HG03521 (cell line): ENCODE measurements at regions not wholly inside any gene's neighbourhood (a gene's known extent, or its start where the extent isn't known, plus 50 kb on each side); places are given as distances from the start of the nearest gene placed in this dataset.
"Not testable (repeated sequence)": the region's sequence is repeated elsewhere in the genome, so short reads cannot be mapped to it uniquely, and the experiment has no call there.

Experiments used
- ATAC-seq: cut with Tn5 transposase; IDR thresholded peaks from one replicate; pipeline ENCODE4 v1.9.1; 2021; ENCODE audit warnings: mild to moderate bottlenecking, moderate library complexity; ENCODE audit not compliant: unreplicated experiment

DNA sequence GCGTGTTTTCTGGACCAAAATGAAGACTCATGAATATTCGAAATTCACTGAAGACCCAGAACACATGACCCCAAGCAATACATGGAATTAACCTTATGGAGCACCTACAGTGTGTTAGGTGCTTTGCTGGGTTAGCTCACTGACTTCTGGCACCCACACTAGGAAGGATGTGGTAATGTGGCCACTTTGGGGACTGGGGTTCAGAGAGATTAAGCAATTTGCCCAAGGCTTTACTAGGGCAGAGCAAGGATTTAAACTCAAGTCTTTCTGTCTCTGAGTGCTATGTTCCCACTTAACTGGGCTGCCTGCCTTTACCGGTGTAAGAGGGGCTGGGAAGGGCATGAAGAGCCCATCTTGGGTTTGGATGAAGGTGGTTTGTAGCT is 162.0 kb upstream of the ATP6AP2 start:
- no peak for ATAC-seq

DNA sequence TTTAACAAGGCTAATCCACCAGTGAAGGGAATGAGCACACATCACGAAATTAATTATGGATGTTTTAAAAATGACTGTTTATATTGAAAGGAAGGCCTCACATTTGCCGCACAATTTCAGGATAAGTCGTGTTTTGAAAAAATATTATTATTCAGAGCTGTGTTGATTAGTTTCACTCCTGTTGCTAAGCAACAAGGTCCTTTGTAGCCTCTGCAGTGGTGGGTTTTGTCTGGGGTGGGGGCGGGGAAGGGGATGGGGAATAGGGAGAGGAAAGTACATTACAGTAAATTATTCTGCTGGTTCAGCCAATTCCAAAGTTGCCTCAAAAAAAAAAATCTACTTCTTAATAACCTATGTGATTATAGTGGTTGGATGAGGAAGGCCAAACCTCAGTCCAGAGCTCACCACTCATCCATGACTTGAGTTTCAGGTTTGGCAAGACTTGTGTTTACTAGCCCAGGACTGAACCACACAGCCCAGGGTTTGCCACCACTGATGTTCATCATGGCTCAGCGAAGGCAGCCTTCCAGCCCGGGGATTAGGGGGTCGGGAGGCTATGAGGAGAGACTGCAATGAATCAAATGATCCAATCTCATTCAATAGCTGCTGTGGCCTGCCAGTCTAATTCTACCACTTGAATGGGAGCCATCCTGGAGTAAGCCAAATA is 162.5 kb upstream of the ATP6AP2 start:
- ATAC-seq, result no peak

DNA sequence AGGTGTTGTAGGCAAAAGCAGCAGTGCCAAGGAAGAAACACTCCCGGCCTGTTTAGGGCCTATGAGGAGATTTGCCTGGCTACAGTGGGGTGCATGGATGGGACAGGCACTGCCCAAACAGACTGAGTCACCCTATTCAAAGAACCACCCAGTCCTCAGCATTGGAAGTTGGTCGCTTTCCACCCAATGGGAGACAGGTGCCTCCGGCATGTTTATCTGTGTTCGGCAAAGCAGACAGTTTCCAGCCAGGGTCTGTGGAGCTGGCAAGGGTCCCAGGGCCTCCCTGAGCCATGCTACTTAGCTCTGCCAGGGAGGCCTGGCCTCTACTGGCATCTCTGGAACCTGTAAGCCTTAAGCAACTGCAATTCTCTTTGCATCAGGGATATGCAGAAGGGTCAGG is 165.1 kb upstream of the ATP6AP2 start:
- no peak for ATAC-seq

DNA sequence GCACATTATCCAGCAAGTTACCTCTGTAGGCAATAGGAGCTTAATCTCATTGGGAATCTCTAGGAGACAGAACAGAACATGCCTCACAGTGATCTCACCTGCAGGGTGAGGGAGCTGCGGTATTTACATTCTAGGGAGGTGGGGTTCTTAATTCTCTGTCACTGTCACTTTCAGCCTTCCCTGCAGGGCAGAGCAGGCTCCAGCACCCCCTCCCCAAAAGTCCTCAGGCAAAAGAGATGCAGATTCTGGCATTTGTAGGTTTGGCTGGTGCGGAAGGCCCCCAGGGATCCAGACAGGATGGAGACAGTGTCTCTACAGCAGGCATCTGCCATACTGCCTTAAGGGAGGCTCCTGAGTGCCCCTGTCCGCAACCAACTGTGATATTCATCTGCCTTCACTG is 166.4 kb upstream of the ATP6AP2 start:
- ATAC-seq, result no peak

DNA sequence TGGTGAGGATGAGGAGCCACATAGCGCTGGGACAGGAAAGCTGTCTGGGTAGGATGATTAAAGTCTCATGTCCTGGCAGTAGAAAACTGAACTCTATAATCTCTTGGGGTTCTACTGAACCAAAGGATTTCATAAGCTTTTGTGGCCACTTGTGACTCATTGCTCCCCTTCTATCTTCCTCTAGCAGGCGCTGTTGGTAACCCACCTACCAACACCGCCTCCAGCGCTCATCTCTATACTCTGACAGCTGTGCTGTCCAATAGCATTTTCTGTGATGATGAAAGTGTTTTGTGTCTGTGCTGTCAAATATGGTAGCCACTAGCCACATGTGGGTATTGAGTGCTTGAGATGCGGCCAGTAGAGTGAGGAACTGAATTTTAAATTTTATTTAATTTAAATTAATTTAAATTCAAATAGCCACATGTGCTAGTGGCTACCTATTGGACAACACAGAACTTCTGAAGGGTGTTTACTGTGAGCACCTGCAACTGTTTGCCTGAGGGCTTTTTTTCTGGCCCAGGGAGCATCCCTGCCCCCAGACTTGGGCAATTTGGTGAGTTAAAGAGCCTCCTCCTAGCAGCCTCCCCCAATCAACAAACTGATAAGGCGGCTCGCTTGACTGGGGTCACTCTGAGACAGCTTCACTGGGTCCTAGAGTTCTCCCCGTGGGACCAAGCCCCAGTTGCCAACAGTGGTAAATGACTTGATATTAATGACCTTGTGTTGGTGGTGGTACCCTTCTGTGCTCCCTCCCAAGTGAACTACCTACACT is 169.2 kb upstream of the ATP6AP2 start:
- ATAC-seq, result no peak

DNA sequence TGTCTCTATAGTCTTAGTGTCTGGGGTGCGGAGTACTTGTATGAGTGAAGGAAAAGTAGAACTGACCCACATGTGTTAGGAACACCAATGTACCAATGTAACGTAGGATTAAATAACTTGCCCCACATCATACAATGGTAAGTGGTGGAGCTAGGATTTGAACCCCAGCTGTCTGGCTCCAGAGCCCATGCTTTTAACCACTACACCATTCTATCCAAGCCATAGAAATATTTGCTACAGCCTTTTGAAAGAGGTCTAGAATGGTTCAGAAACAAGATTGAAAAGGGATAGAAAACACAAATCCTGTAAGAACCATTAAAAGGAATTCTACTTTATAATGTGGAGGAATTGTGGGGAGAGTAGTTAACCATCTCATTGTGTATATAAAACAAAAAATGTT is 169.9 kb upstream of the ATP6AP2 start:
- ATAC-seq, result no peak

DNA sequence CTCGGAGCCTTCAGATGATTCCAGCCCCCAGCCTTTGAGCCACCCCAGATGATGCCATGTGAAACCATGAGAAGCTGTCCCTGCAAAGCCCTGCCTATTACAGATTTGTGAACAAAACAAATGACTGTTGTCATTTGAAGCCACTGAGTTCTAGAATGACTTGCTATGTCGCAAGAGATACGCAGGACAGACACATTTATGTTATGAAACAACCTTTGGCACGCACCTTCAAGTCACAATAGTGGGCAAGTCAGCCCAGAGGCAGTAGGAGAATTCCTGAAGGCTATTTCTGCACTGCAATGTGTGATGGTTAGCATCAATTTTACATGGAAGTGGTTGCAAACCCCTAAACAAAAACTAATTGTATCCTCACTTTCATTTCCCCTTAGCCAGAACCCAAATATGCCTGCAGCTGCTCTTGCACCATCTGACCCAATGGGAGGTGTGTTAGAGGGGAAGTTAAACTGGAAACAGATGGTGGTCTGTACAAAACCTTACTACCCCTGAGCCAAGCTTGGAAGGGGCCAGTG is 174.4 kb upstream of the ATP6AP2 start:
- no peak for ATAC-seq

DNA sequence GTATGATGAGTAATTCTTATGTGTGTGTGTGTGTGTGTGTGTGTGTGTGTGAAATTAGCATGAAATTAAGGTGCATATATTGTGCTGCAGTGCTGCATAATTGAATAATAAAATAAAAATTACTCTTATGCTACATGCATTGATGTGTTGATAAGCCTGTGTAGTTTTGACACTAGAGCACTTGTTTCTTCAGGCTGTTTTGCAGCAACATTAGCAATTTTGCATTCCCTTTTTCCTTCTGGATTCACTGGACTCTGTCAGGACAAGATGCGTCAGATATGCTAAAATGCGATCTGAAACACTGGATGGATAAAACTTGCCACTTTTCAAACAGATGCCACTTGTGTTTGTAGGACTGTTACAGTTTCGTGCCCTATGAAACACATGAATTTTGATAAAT is 175.4 kb upstream of the ATP6AP2 start:
- ATAC-seq, result no peak

DNA sequence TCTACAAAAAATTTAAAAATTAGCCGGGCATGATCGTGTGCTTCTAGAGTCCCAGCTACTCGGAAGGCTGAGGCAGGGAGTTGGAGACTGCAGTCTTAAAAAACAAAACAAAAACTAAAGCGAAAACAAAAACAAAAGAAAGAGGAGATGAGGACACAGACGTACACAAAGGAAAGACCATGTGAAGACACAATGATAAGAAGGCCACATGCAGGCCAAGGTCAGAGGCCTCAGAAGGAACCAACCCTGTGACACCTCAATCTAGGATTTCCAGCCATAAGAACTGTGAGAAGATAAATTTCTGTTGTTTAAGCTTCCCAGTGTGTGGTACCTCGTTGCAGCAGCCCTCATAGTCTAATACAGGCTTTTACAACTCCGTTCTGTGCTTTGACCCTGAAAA is 177.0 kb upstream of the ATP6AP2 start:
- ATAC-seq, result no peak

DNA sequence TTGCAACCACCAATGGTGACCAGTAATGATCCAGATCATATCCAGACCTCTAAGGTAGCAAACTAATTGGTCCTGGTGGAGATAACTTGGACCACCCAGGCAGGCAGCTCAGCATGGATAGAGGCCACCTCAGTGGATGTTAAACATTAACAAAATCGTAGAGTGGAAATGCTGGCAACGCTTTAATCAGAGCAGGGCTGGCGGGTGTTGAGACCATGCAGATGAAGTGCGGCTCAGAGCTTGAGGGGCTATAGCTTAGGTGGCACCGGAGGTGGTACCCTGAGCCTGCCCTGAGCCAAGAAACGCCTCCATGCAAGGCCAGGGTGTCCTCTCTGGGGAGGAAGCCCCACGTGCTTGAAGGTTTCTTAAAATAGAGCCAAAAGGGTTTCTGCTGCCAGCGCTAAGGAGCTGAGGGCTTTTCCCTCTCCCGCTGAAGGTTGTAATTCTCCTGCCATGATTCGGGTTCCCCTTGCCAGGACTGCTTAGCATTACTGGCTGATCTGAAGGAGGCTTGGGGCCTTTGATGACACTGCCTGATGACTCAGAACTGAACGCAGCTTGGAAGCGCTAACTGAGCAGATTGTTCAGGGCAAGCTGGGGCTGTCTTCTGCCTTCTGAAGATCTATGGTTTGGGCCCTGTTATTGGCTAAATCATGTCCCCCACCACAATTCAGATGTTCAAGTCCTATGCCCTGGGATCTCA is 177.8 kb upstream of the ATP6AP2 start:
- ATAC-seq, result no peak

DNA sequence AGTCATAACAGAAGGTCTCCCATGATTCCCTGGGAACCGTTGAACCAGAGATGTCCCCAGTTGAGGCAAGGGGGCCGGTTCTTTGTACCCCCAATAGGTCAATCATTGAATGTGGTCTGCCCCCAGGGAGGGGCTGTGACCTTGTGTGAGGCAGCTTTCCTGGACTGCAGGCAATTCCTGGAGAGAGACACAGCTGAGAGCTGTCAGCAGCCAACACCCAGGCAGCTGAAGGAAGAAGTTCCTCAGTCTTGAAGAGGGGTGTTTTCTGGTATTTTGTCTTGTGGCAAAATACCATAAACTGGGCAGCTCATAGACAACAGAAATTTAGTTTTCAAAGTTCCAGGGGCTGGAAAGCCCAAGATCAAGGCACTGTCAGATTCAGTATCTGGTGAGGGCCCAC is 185.7 kb upstream of the ATP6AP2 start:
- no peak for ATAC-seq

DNA sequence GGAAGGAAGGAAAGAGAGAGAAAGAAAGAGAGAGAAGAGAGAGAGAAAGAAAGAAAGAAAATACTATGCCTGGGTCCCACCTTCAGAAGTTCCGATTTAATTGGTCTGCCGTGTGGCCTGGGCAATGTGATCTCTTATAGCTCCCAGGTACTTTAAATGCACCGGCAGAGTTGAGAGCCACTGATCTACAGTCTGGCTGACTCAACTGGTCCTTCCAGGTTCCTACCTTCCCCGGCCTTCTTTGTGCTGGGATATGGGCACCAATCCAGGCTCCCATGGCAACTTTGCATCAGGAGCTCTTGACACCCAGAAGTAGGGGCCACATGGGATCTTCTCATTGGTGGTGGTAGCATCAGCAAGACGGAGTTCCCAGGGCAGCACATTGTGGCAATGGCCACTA is 186.5 kb upstream of the ATP6AP2 start:
- ATAC-seq, result no peak

DNA sequence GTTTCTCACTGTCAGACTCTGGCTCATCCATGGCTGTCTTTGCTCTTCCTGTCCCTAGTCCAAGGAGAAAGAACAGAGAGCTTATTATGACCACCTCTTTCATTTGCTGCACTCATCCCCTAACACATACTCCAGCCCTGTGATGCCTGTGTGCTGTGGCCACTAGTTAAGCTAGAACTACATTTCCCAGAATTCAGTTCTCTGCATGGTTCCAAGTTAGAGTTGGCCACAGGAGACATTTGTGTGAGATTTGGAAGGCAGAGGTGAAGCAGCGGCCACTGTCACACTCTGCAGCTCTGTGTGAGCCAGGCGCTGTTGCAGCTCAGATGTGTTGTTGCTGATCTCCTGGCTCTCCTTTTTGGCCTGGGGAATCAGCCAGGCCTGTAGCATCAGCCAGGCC is 188.2 kb upstream of the ATP6AP2 start:
- ATAC-seq, result no peak

DNA sequence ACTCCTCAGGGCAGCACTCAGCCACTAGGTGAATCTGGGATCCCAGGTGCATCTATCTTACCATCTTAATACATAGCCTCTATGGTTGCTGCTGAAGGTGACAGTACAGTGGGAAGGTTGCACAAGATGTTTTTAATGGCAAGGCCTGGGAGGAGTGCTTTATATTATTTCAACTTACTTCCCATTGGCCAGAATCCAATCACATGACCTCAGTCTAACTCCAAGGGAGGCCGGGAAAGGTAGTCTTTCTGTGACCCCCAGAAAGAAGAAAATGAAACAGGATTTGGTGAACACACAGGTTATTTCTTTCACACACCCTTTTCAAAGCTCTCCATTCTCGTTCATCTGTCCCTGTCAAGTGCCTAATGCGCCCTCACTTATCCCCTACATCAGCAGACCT is 189.1 kb upstream of the ATP6AP2 start:
- no peak for ATAC-seq

DNA sequence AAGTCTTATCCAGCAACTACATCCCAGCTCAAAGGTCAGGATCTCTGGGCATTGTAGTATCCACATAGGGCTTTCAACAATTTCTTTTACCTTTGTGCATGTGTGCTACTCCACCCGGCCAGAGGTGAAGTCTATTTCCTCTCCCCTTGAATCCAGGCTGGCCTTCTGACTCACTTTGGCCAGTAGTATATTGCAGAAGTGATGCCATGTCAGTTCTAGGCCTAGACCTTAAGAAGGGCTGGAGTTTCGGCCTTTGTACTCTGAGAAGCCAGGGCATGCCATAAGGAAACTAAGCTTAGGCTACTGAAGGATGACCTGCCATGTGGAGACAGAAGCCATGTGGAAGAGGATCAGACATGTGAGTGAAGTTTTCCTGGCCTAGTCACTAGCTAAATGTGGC is 191.2 kb upstream of the ATP6AP2 start:
- ATAC-seq, result no peak

DNA sequence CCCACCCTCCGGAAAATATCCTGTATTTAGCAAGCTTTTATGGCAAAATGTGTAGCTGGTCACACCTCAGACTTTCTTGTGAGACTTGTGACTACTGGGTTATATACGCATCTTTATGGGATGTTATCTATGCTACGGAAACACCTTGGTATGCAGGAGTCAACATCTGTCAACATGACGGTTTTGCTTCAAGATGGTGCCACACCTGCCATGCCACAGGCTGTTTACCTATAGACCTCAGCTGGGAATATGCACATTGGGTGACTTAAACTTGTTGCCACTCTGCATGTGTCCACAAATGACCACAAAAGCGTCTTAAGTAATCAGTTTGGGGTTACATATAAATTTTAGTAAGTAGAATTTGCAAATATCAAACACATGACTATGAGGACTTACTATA is 192.3 kb upstream of the ATP6AP2 start:
- ATAC-seq, result no peak

DNA sequence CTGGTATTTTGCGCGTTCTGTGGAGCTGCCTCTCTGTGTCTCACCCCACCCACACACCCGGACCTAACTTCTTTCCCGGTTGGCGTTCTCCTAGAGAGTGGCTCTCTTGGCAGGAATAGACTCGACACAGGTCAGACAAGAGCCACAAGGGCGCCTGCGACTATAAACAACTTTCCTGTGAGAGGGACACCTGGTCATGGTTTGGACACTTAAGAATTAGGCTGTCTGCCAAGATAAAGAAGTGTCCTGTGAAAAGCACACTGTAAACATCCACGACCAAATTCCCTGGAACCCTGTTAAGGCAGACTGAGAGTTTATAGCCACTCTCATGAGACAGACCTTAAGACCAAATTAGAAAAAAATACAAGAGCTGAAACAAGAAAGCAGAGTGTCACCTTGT is 192.9 kb upstream of the ATP6AP2 start:
- not testable (repeated sequence) for ATAC-seq

DNA sequence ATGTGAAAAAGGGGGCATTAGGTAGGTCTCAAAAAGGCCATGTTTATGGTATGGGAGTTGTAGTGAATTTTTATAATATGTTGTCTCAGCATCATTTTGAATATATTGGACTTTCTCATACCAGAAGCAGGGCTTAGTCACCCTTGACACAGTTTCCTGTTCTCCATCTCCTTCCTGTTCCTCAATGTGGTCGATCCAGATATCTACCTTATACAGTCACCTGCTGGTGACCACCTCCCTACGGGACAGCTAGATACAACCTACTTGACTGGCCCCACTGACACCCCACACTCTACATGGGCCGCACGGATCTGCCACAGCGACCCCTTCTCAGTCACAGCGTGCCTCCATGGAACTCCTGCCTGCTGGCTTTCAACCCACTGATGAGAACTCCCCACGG is 193.5 kb upstream of the ATP6AP2 start:
- ATAC-seq, result not testable (repeated sequence)

DNA sequence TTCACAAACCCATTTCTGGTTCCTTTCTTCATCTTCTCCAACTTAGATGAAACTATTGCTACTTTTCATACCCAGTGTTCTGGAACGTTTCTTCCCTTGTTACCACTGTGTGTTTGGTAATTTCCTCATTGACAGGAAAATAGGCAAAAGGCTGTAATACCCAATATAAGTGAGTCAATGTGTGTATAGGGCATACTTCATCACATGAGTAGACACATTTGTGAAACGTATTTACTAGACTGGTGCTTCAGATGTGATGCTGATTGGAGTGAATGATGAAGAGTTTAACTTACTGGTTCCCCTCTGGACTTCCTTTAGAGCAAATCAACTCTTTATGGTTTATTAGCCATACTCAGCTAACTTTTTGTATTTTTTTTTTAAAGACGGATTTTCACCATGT is 195.1 kb upstream of the ATP6AP2 start:
- ATAC-seq, result no peak

DNA sequence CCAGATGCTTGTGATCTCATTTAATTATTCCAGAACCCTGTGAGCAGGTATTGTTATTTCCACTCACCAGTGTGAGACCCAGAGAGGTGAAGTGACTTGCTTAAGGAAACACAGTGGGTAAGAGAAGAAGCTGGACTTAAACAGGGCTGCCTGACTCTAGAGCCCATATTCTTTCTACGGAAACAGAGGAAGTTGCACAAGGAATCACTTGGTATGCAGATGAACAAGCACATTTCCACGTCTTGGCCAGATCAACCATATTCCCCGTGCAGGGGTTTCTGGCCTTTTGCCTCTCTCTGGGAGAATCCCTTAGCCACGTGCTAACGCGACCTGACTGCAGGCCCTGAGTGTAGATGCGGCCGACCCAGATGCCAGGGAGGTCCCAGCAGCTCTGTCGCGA is 195.5 kb upstream of the ATP6AP2 start:
- ATAC-seq, result no peak

DNA sequence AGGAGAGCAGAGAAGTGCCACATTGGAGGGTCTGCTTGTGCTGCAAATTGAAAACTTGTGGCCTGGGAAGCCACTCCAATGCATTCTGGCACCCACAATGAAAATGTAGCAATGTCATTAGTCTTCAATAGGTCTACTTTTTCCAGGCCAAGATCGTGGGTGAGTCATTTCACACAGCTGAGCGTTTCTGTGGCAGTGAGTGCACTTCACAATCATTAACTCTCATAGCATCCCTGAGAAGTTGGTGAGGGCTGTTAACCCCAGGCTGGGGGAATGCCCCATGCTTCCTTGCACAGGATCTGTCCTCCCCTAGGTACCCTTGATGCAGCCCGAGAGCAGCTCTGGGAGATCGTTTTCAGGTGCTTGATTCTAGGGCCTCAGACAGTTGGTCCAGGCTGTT is 196.8 kb upstream of the ATP6AP2 start:
- ATAC-seq, result no peak

DNA sequence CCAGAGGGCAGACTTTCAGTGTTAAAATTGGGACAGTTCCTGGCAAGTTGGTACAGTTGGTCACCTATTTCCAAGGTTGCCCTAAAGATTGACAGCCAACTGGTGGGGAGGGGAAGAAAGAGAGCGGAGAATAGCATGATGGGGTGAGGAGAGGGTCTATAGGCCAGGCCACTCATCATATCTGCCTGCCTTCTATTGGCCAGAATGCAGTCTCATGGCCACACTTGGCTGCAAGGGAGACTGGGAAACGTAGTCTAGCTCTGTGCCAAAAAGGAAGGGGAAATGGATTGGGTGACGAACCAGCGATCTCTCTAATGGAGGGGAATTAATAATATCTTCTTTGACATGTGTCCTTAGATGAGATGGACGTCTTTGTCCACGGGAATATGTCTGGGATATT is 197.4 kb upstream of the ATP6AP2 start:
- ATAC-seq, result no peak
